Activated CD8-positive, alpha-beta memory T cell treated with anti-CD3 and anti-CD28 coated beads for 24 hours (primary cell): ENCODE measurements at regions not wholly inside any gene's neighbourhood (a gene's known extent, or its start where the extent isn't known, plus 50 kb on each side); places are given as distances from the start of the nearest gene placed in this dataset.
"Not testable (repeated sequence)": the region's sequence is repeated elsewhere in the genome, so short reads cannot be mapped to it uniquely, and the experiment has no call there.

Experiments used
- DNase-seq: peaks from one replicate; pipeline ENCODE4 v3.0.0-alpha.2; 2020

- DNase-seq: no peak
Measured at GRCh38 chr22:27105142-27106025, 448.0 kb downstream of the MIAT start.

GRCh38 chr22:27106985-27107384 lies 449.6 kb downstream of the MIAT start:
- DNase-seq: no peak

- DNase-seq: no peak
Measured at GRCh38 chr22:27107386-27107785, 450.0 kb downstream of the MIAT start.

- no peak for DNase-seq
Measured at GRCh38 chr22:27107824-27108223, 450.4 kb downstream of the MIAT start.

- DNase-seq: no peak
Measured at GRCh38 chr22:27108425-27109114, 451.2 kb downstream of the MIAT start.

GRCh38 chr22:27109406-27109805 lies 452.0 kb downstream of the MIAT start:
- DNase-seq: not testable (repeated sequence)

GRCh38 chr22:27110665-27111451 lies 453.5 kb downstream of the MIAT start:
- no peak for DNase-seq

GRCh38 chr22:27111796-27112672 lies 454.6 kb downstream of the MIAT start:
- no peak for DNase-seq

- DNase-seq: no peak
Measured at GRCh38 chr22:27113211-27113635, 455.8 kb downstream of the MIAT start.

GRCh38 chr22:27113641-27114040 lies 456.3 kb downstream of the MIAT start:
- DNase-seq: no peak

- DNase-seq: no peak
Measured at GRCh38 chr22:27114186-27114585, 456.8 kb downstream of the MIAT start.

GRCh38 chr22:27115410-27115809 lies 458.0 kb downstream of the MIAT start:
- DNase-seq: no peak

GRCh38 chr22:27115816-27116256 lies 458.4 kb downstream of the MIAT start:
- no peak for DNase-seq

- no peak for DNase-seq
Measured at GRCh38 chr22:27116312-27117086, 459.1 kb downstream of the MIAT start.

GRCh38 chr22:27120036-27120435 lies 462.6 kb downstream of the MIAT start:
- DNase-seq: no peak

GRCh38 chr22:27122574-27122973 lies 465.2 kb downstream of the MIAT start:
- DNase-seq: no peak

GRCh38 chr22:27123880-27124279 lies 466.5 kb downstream of the MIAT start:
- DNase-seq: no peak

GRCh38 chr22:27124351-27124966 lies 467.1 kb downstream of the MIAT start:
- DNase-seq: no peak

GRCh38 chr22:27125539-27125938 lies 468.2 kb downstream of the MIAT start:
- no peak for DNase-seq

GRCh38 chr22:27127911-27128310 lies 470.5 kb downstream of the MIAT start:
- DNase-seq: no peak
